ENCODE measurements at regions not wholly inside any gene's neighbourhood (a gene's known extent, or its start where the extent isn't known, plus 50 kb on each side); places are given as distances from the start of the nearest gene placed in this dataset.

GRCh38 chr9:119839888-119840287, 470.7 kb upstream of the BRINP1 start:
- Histone ChIP-seq H3K36me3 (ENCODE audit: control insufficient read depth in 1 of 2, insufficient read depth in 2 of 2, low read depth in 1 of 2, low read length in 2 of 2) (no peaks in the 10 kb centered on the region), H3K27me3 (ENCODE audit: control insufficient read depth in 1 of 2, insufficient read depth in 1 of 2, low read length in 2 of 2) (no peaks in the 10 kb centered on the region), H3K79me1 (replicated peaks; ENCODE audit: low read length, poor library complexity, severe bottlenecking) (no peaks in the 10 kb centered on the region), H3K23ac (ENCODE audit: low read length in 2 of 2) (no peak overlapping the region), H3K4me1 (ENCODE audit: control insufficient read depth, insufficient read depth, low read depth, low read length) (no peaks in the 10 kb centered on the region), H3K9me3 (ENCODE audit: control insufficient read depth, low read length) (no peaks in the 10 kb centered on the region), H2BK15ac (ENCODE audit: low read depth, poor library complexity, severe bottlenecking) (no peak overlapping the region), H3K4ac (ENCODE audit: low read depth in 1 of 2, low read length in 2 of 2) (no peak overlapping the region), H2BK5ac (ENCODE audit: low read depth, low read length, poor library complexity, severe bottlenecking) (no peak overlapping the region), H4K8ac (ENCODE audit: low read length) (no peak overlapping the region), H2AFZ (ENCODE audit: low read depth, low read length) (no peak overlapping the region), H2BK12ac (ENCODE audit: low read length in 2 of 2) (no peak overlapping the region), H3K9ac (ENCODE audit: low read length) (no peak overlapping the region), H3K27ac (ENCODE audit: low read length, poor library complexity, severe bottlenecking) (no peak overlapping the region), H2BK120ac (ENCODE audit: low read depth, low read length) (no peak overlapping the region), H3K4me2 (ENCODE audit: low read length, poor library complexity, severe bottlenecking) (no peak overlapping the region), H3K18ac (ENCODE audit: low read depth in 1 of 2, low read length in 2 of 2) (no peak overlapping the region), H3K14ac (ENCODE audit: low read length in 2 of 2) (no peak overlapping the region), H3K4me3 (ENCODE audit: insufficient read depth in 1 of 2, low read depth in 1 of 2, low read length in 2 of 2) (no peak overlapping the region), H2AK5ac (ENCODE audit: low read length, severe bottlenecking) (no peak overlapping the region), H4K91ac (ENCODE audit: low read length) (no peak overlapping the region)
- DNase-seq = no peak
- WGBS = 78% methylated on average over 7 of the region's 9 CpGs

DNA sequence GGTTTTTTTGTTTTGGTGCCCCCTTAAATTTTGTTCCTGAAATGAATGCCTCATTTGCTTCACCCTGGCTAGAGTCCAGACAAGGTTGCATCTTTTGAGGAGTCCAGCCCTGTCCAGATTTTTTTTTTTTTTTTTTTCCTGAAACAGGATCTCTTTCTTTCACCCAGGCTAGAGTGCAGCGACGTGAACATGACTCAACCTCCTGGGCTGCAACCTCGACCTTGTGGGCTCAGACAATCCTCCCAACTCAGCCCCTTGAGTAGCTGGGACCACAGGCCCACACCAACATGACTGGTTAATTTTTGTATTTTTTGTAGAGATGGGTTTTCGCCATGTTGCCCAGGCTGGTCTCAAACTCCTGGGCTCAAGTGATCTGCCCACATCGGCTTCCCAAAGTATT, 469.0 kb upstream of the BRINP1 start:
- Histone ChIP-seq H2BK15ac (ENCODE audit: low read depth, poor library complexity, severe bottlenecking) (no peak overlapping the region), H3K36me3 (ENCODE audit: control insufficient read depth in 1 of 2, insufficient read depth in 2 of 2, low read depth in 1 of 2, low read length in 2 of 2) (no peaks in the 10 kb centered on the region), H3K27me3 (ENCODE audit: control insufficient read depth in 1 of 2, insufficient read depth in 1 of 2, low read length in 2 of 2) (no peaks in the 10 kb centered on the region), H3K18ac (ENCODE audit: low read depth in 1 of 2, low read length in 2 of 2) (no peak overlapping the region), H3K4me1 (ENCODE audit: control insufficient read depth, insufficient read depth, low read depth, low read length) (no peaks in the 10 kb centered on the region), H3K14ac (ENCODE audit: low read length in 2 of 2) (no peak overlapping the region), H3K27ac (ENCODE audit: low read length, poor library complexity, severe bottlenecking) (no peak overlapping the region), H3K9me3 (ENCODE audit: control insufficient read depth, low read length) (no peaks in the 10 kb centered on the region), H2BK120ac (ENCODE audit: low read depth, low read length) (no peak overlapping the region), H4K91ac (ENCODE audit: low read length) (no peak overlapping the region), H3K4me2 (ENCODE audit: low read length, poor library complexity, severe bottlenecking) (no peak overlapping the region), H2AK5ac (ENCODE audit: low read length, severe bottlenecking) (no peak overlapping the region), H3K79me1 (replicated peaks; ENCODE audit: low read length, poor library complexity, severe bottlenecking) (no peaks in the 10 kb centered on the region), H2BK12ac (ENCODE audit: low read length in 2 of 2) (no peak overlapping the region), H3K4me3 (ENCODE audit: insufficient read depth in 1 of 2, low read depth in 1 of 2, low read length in 2 of 2) (no peak overlapping the region), H4K8ac (ENCODE audit: low read length) (no peak overlapping the region), H3K4ac (ENCODE audit: low read depth in 1 of 2, low read length in 2 of 2) (no peak overlapping the region), H2BK5ac (ENCODE audit: low read depth, low read length, poor library complexity, severe bottlenecking) (no peak overlapping the region), H3K23ac (ENCODE audit: low read length in 2 of 2) (no peak overlapping the region), H2AFZ (ENCODE audit: low read depth, low read length) (no peak overlapping the region), H3K9ac (ENCODE audit: low read length) (no peak overlapping the region)
- DNase-seq = no peak
- WGBS = 67% methylated on average over 2 of the region's 5 CpGs

DNA sequence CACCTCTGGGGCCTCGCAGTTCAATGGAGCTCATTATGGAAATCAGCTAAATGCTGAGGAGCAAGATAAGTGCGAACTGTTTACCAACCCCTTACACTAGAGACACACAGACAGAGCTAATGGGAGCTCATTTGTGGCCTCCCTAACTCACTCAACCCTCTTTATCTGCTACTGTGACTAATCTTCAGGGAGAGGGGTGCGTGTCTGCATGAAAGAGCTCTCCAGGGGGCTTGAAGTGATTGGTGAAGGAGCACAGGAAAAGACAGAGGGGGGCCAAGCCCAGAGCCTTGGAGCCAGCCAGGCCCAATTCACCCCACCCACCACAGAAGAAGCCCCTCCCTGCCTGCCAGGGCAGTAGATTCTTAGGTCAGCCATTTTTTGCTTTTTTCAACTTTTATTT, 466.8 kb upstream of the BRINP1 start:
- no peak for DNase-seq
- Histone ChIP-seq H4K91ac (ENCODE audit: low read length) (no peak overlapping the region), H3K23ac (ENCODE audit: low read length in 2 of 2) (no peak overlapping the region), H3K14ac (ENCODE audit: low read length in 2 of 2) (no peak overlapping the region), H2AFZ (ENCODE audit: low read depth, low read length) (no peak overlapping the region), H2AK5ac (ENCODE audit: low read length, severe bottlenecking) (no peak overlapping the region), H3K4ac (ENCODE audit: low read depth in 1 of 2, low read length in 2 of 2) (no peak overlapping the region), H2BK12ac (ENCODE audit: low read length in 2 of 2) (no peak overlapping the region), H3K9ac (ENCODE audit: low read length) (no peak overlapping the region), H3K18ac (ENCODE audit: low read depth in 1 of 2, low read length in 2 of 2) (no peak overlapping the region), H3K4me2 (ENCODE audit: low read length, poor library complexity, severe bottlenecking) (no peak overlapping the region), H3K4me1 (ENCODE audit: control insufficient read depth, insufficient read depth, low read depth, low read length) (no peaks in the 10 kb centered on the region), H3K9me3 (ENCODE audit: control insufficient read depth, low read length) (no peaks in the 10 kb centered on the region), H2BK120ac (ENCODE audit: low read depth, low read length) (no peak overlapping the region), H3K36me3 (ENCODE audit: control insufficient read depth in 1 of 2, insufficient read depth in 2 of 2, low read depth in 1 of 2, low read length in 2 of 2) (no peaks in the 10 kb centered on the region), H3K79me1 (replicated peaks; ENCODE audit: low read length, poor library complexity, severe bottlenecking) (no peaks in the 10 kb centered on the region), H2BK5ac (ENCODE audit: low read depth, low read length, poor library complexity, severe bottlenecking) (no peak overlapping the region), H2BK15ac (ENCODE audit: low read depth, poor library complexity, severe bottlenecking) (no peak overlapping the region), H3K27ac (ENCODE audit: low read length, poor library complexity, severe bottlenecking) (no peak overlapping the region), H3K27me3 (ENCODE audit: control insufficient read depth in 1 of 2, insufficient read depth in 1 of 2, low read length in 2 of 2) (peaks cover 0 to 4% of the 10 kb centered on the region in 2 experiments), H3K4me3 (ENCODE audit: insufficient read depth in 1 of 2, low read depth in 1 of 2, low read length in 2 of 2) (no peak overlapping the region), H4K8ac (ENCODE audit: low read length) (no peak overlapping the region)
- 22% methylated on average over 3 of the region's 3 CpGs for WGBS

DNA sequence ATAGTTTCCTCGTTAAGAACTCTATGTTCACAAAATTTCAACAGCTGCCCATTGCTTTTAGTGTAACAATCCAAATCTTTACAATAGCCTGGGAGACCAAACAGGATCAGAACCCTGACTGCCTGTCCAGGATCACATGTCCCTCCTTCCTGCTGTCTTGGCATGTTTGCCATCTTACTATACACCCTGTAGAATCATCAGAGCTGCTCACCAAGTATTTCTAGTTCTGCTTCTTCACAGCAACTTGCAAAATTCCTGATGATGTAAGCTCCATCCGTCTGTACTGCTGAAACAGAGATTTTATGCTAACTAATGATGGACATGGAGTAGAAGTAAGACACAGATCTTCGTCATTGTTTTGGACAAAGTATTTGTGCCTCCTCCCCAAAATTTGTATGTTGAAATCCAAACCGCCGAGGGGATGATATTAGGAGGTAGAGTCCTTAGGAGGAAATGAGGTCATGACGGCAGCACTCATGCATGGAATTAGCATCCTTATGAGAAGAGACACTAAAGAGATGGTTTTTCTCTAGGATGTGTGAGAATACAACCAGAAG, 464.9 kb upstream of the BRINP1 start:
- H4K91ac ChIP-seq (ENCODE audit: low read length) = no peak overlapping the region
- WGBS = 73% methylated on average over 6 of the region's 6 CpGs
- H3K36me3 ChIP-seq (ENCODE audit: control insufficient read depth in 1 of 2, insufficient read depth in 2 of 2, low read depth in 1 of 2, low read length in 2 of 2) = no peaks in the 10 kb centered on the region
- H3K4ac ChIP-seq (ENCODE audit: low read depth in 1 of 2, low read length in 2 of 2) = no peak overlapping the region
- no peak overlapping the region for H3K18ac ChIP-seq (ENCODE audit: low read depth in 1 of 2, low read length in 2 of 2)
- no peak overlapping the region for H3K23ac ChIP-seq (ENCODE audit: low read length in 2 of 2)
- H3K27me3 ChIP-seq (ENCODE audit: control insufficient read depth in 1 of 2, insufficient read depth in 1 of 2, low read length in 2 of 2) = peaks cover 0 to 4% of the 10 kb centered on the region in 2 experiments
- DNase-seq = no peak
- no peaks in the 10 kb centered on the region for H3K79me1 ChIP-seq (replicated peaks; ENCODE audit: low read length, poor library complexity, severe bottlenecking)
- no peak overlapping the region for H3K4me2 ChIP-seq (ENCODE audit: low read length, poor library complexity, severe bottlenecking)
- no peak overlapping the region for H3K9ac ChIP-seq (ENCODE audit: low read length)
- H2AFZ ChIP-seq (ENCODE audit: low read depth, low read length) = no peak overlapping the region
- H3K14ac ChIP-seq (ENCODE audit: low read length in 2 of 2) = no peak overlapping the region
- H3K4me1 ChIP-seq (ENCODE audit: control insufficient read depth, insufficient read depth, low read depth, low read length) = no peaks in the 10 kb centered on the region
- no peak overlapping the region for H3K27ac ChIP-seq (ENCODE audit: low read length, poor library complexity, severe bottlenecking)
- H3K9me3 ChIP-seq (ENCODE audit: control insufficient read depth, low read length) = no peaks in the 10 kb centered on the region
- no peak overlapping the region for H2BK15ac ChIP-seq (ENCODE audit: low read depth, poor library complexity, severe bottlenecking)
- no peak overlapping the region for H2BK120ac ChIP-seq (ENCODE audit: low read depth, low read length)
- H2BK5ac ChIP-seq (ENCODE audit: low read depth, low read length, poor library complexity, severe bottlenecking) = no peak overlapping the region
- no peak overlapping the region for H3K4me3 ChIP-seq (ENCODE audit: insufficient read depth in 1 of 2, low read depth in 1 of 2, low read length in 2 of 2)
- H4K8ac ChIP-seq (ENCODE audit: low read length) = no peak overlapping the region
- no peak overlapping the region for H2BK12ac ChIP-seq (ENCODE audit: low read length in 2 of 2)
- H2AK5ac ChIP-seq (ENCODE audit: low read length, severe bottlenecking) = no peak overlapping the region

All from mesenchymal stem cell (in vitro differentiated cells and primary cell).